ENCODE measurements at regions not wholly inside any gene's neighbourhood (a gene's known extent, or its start where the extent isn't known, plus 50 kb on each side); places are given as distances from the start of the nearest gene placed in this dataset.

DNA sequence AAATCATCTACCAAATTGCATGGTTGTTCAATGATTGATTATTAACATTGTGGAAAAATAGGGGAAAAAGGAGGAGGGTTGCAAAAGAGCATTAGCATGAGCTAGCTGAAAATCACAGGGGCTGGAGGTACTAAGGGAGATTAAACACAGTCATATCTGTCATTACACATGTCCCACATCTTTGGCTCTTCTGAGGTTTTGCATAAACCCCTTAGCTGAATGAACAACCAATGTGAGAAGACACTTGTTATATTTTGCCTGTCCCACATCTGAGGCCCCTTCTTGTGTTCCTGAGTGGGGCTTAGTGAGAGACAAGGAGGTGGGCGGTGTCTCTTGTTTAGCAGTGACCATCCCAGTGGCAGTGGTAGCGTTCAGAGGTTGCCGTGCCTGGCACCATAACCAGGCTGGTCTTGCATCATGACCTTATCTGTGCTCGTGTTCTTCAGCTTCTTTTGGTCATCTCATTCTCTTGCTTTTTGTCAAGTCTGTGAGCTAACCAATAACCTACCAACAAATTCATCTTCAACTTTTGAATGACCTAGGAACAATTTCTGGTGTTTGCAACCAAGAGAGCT, 95.6 kb downstream of the MID1IP1 start:
- Histone ChIP-seq H3K18ac (ENCODE audit: insufficient read length, low read depth, low read length) (no peak overlapping the region), H4K91ac (ENCODE audit: insufficient read length, low read depth, low read length) (no peak overlapping the region), H2BK120ac (ENCODE audit: low read depth, low read length, poor library complexity, severe bottlenecking) (no peak overlapping the region), H2BK12ac (ENCODE audit: insufficient read length, low read depth, low read length) (no peak overlapping the region), H2AK5ac (ENCODE audit: insufficient read length, low read length) (no peak overlapping the region), H3T11ph (ENCODE audit: low read length) (no peak overlapping the region), H4K20me1 (ENCODE audit: control insufficient read depth, insufficient read depth, insufficient read length) (no peaks in the 10 kb centered on the region), H3K27me3 (ENCODE audit: insufficient read depth, low read length) (no peaks in the 10 kb centered on the region), H3K4ac (ENCODE audit: low read depth, low read length) (no peak overlapping the region), H2AFZ (ENCODE audit: low read length) (no peak overlapping the region), H3K14ac (ENCODE audit: insufficient read depth, low read length) (no peak overlapping the region), H4K8ac (replicated peaks; ENCODE audit: insufficient read length, low read depth, low read length) (no peak overlapping the region), H2BK15ac (ENCODE audit: low read depth, low read length) (no peak overlapping the region), H3K4me2 (ENCODE audit: insufficient read depth, insufficient read length, low read length) (no peak overlapping the region), H2BK5ac (ENCODE audit: insufficient read length, low read length) (no peak overlapping the region), H3K9me3 (ENCODE audit: control insufficient read depth, low read depth, low read length) (no peaks in the 10 kb centered on the region), H3K9ac (ENCODE audit: extremely low read depth, insufficient read length, low read length) (no peak overlapping the region), H3K79me1 (ENCODE audit: insufficient read depth, low read depth, low read length, poor library complexity, severe bottlenecking) (no peaks in the 10 kb centered on the region), H3K27ac (ENCODE audit: insufficient read length, low read depth, low read length) (no peak overlapping the region), H3K56ac (ENCODE audit: insufficient read length, low read depth, low read length) (no peak overlapping the region), H3K79me2 (ENCODE audit: insufficient read depth, low read length) (no peaks in the 10 kb centered on the region), H3K23me2 (ENCODE audit: insufficient read length, low read depth, low read length, poor library complexity, severe bottlenecking) (no peaks in the 10 kb centered on the region), H2BK20ac (ENCODE audit: low read depth, low read length, poor library complexity, severe bottlenecking) (no peak overlapping the region), H3K23ac (ENCODE audit: insufficient read length, low read depth, low read length) (no peak overlapping the region), H4K5ac (ENCODE audit: insufficient read length, low read depth, low read length) (no peak overlapping the region), H3K4me1 (ENCODE audit: insufficient read depth, low read length) (no peaks in the 10 kb centered on the region; the same call in 1 of the 2 replicates)
- H3K4me1 Mint-ChIP-seq, result peaks cover 13% of the 10 kb centered on the region in 2 experiments
- H3K27me3 Mint-ChIP-seq (ENCODE audit: low read depth), result peaks cover 2% of the 10 kb centered on the region; the same call in 1 of the 2 replicates
- no peak for DNase-seq
- no peak overlapping the region for H3K27ac Mint-ChIP-seq
- H3K4me3 Mint-ChIP-seq, result no peak overlapping the region
- peaks cover 0 to 4% (median 0%) of the 10 kb centered on the region in 3 experiments; a peak in 3 of 7 replicates for H3K36me3 Mint-ChIP-seq (ENCODE audit: insufficient read depth in 1 of 3, low read depth in 3 of 3)
- no CpG with 5 or more reads among the region's 4 CpGs for WGBS (ENCODE audit: extremely low coverage, insufficient read length, low lambda C conversion rate)
- H3K9me3 Mint-ChIP-seq, result peaks cover 61 to 67% of the 10 kb centered on the region in 2 experiments
- TF ChIP-seq, protein P1, sequence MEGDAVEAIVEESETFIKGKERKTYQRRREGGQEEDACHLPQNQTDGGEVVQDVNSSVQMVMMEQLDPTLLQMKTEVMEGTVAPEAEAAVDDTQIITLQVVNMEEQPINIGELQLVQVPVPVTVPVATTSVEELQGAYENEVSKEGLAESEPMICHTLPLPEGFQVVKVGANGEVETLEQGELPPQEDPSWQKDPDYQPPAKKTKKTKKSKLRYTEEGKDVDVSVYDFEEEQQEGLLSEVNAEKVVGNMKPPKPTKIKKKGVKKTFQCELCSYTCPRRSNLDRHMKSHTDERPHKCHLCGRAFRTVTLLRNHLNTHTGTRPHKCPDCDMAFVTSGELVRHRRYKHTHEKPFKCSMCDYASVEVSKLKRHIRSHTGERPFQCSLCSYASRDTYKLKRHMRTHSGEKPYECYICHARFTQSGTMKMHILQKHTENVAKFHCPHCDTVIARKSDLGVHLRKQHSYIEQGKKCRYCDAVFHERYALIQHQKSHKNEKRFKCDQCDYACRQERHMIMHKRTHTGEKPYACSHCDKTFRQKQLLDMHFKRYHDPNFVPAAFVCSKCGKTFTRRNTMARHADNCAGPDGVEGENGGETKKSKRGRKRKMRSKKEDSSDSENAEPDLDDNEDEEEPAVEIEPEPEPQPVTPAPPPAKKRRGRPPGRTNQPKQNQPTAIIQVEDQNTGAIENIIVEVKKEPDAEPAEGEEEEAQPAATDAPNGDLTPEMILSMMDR (conservative IDR thresholded peaks at IDR 0.05), result no peak

All from H9 (cell line).